ENCODE measurements at regions not wholly inside any gene's neighbourhood (a gene's known extent, or its start where the extent isn't known, plus 50 kb on each side); places are given as distances from the start of the nearest gene placed in this dataset.

DNA sequence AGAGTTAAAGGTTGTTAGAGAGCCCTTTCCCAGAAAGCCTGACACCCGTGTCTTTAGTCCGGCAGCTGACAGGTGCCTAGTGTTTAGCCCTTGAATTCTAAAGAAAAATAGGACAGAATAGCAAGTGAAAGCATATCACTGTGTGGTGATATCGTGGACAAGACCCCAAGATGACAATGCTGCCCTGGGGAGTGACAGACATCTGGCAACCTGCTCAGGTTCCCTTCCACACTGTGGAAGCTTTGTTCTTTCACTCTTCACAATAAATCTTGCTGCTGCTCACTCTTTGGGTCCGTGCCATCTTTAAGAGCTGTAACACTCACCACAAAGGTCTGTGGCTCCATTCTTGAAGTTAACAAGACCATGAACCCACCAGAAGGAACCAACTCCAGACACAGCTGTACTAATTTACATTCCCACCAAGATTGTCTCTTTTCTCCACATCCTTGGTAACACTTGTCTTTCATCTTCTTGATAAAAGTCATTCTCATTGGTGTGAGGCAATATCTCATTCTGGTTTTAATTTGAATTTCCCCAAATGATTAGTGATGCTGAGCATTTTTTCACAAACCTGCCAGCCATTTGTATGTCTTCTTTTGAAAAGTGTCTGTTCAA is 107.6 kb upstream of the SGIP1 start:
- Histone ChIP-seq H3K79me2 (ENCODE audit: control insufficient read depth in 1 of 2, insufficient read depth in 2 of 2, low read length in 2 of 2) (no peaks in the 10 kb centered on the region), H3K4me2 (ENCODE audit: insufficient read depth in 1 of 2, low read depth in 2 of 2, low read length in 2 of 2) (no peak overlapping the region), H2BK120ac (replicated peaks; ENCODE audit: low read depth, low read length) (no peak overlapping the region), H2AK5ac (ENCODE audit: low read depth, low read length) (no peak overlapping the region), H4K20me1 (replicated peaks in 1 of 2; ENCODE audit: control insufficient read depth in 1 of 2, insufficient read depth in 2 of 2, low read length in 2 of 2) (no peaks in the 10 kb centered on the region), H2BK15ac (ENCODE audit: low read length) (no peak overlapping the region), H4K91ac (replicated peaks; ENCODE audit: insufficient read length, low read length) (no peak overlapping the region), H2BK12ac (ENCODE audit: low read depth, low read length) (no peak overlapping the region), H3K56ac (replicated peaks; ENCODE audit: insufficient read length, low read depth, low read length) (no peak overlapping the region), H4K5ac (ENCODE audit: insufficient read length, low read depth, low read length) (no peak overlapping the region), H2AFZ (ENCODE audit: low read length) (peak overlapping the region; percentile 85; the same call in 1 of the 2 replicates), H3K9me3 (ENCODE audit: insufficient read depth in 2 of 2, low read depth in 1 of 2, low read length in 1 of 2) (peaks cover 0 to 5% of the 10 kb centered on the region in 2 experiments; a peak in 2 of 4 replicates), H3K36me3 (ENCODE audit: control insufficient read depth in 2 of 4, insufficient read depth in 4 of 4, low read length in 3 of 4) (peaks cover 0 to 4% (median 0%) of the 10 kb centered on the region in 4 experiments; a peak in 1 of 8 replicates), H2BK20ac (ENCODE audit: low read length) (peak overlapping the region; percentile 48; the same call in 1 of the 2 replicates), H4K8ac (ENCODE audit: extremely low read depth, insufficient read depth, low read length) (no peak overlapping the region), H3K18ac (ENCODE audit: extremely low read depth, low read length) (no peak overlapping the region), H3K9ac (replicated peaks in 1 of 4; ENCODE audit: extremely low read depth in 1 of 4, low read depth in 3 of 4, low read length in 3 of 4) (no peak overlapping the region), H3K23ac (ENCODE audit: insufficient read length) (no peak overlapping the region), H3K4me3 (ENCODE audit: extremely low read depth in 1 of 4, insufficient read depth in 2 of 4, low read depth in 3 of 4, low read length in 4 of 4) (no peak overlapping the region), H3K27me3 (replicated peaks in 1 of 4; ENCODE audit: control insufficient read depth in 3 of 4, extremely low read depth in 1 of 4, insufficient read depth in 3 of 4, low read length in 3 of 4) (no peaks in the 10 kb centered on the region), H3K23me2 (ENCODE audit: low read depth, low read length) (no peaks in the 10 kb centered on the region), H3K14ac (ENCODE audit: insufficient read length) (no peak overlapping the region), H3K79me1 (ENCODE audit: low read depth, low read length) (no peaks in the 10 kb centered on the region), H3K27ac (ENCODE audit: low read depth, low read length) (no peak overlapping the region), H3K4me1 (replicated peaks in 1 of 4; ENCODE audit: control insufficient read depth in 3 of 4, insufficient read depth in 4 of 4, low read length in 3 of 4) (peaks cover 0 to 5% (median 3%) of the 10 kb centered on the region in 4 experiments; a peak in 4 of 7 replicates), H3K4ac (replicated peaks; ENCODE audit: insufficient read length, low read depth, low read length) (no peak overlapping the region), H2BK5ac (ENCODE audit: low read depth, low read length) (no peak overlapping the region; the same call in 1 of the 2 replicates)
- 83% methylated on average over 4 of the region's 4 CpGs; no CpG with 5 or more reads in 1 of the 2 experiments for WGBS, 2 experiments (ENCODE audit: extremely low coverage in 1 of 2, insufficient coverage in 1 of 2, insufficient read length in 1 of 2, insufficient replicate concordance in 2 of 2, low coverage in 1 of 2, low lambda C conversion rate in 2 of 2, missing lambda C conversion rate in 1 of 2)
- POLR2A ChIA-PET (ENCODE audit: partially characterized antibody) = no interaction called here
- DNase-seq (ENCODE audit: low read depth in 1 of 2, low spot score in 2 of 2) (no peak), FAIRE-seq (no peak)
- CTCF ChIA-PET (ENCODE audit: partially characterized antibody) = interaction anchor here (0.7 kb wide), 1 partner anchor 19 kb away, joined by 3 read pairs; no protein-coding TSS in a partner anchor
- TF ChIP-seq, protein P1, sequence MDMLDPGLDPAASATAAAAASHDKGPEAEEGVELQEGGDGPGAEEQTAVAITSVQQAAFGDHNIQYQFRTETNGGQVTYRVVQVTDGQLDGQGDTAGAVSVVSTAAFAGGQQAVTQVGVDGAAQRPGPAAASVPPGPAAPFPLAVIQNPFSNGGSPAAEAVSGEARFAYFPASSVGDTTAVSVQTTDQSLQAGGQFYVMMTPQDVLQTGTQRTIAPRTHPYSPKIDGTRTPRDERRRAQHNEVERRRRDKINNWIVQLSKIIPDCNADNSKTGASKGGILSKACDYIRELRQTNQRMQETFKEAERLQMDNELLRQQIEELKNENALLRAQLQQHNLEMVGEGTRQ (IDR thresholded peaks at IDR 0.05; ENCODE audit: low read length) = no peak
- TF ChIP-seq SIN3A (conservative IDR thresholded peaks at IDR 0.05 in 1 of 2, IDR thresholded peaks at IDR 0.05 in 1 of 2; ENCODE audit: low read depth in 1 of 2, low read length in 2 of 2) = no peak
- no peak for TF ChIP-seq SUZ12 (IDR thresholded peaks at IDR 0.05; ENCODE audit: low read length)
- TF ChIP-seq YY1 (IDR thresholded peaks at IDR 0.05; ENCODE audit: low read depth, low read length) = no peak
- TF ChIP-seq, protein P2, sequence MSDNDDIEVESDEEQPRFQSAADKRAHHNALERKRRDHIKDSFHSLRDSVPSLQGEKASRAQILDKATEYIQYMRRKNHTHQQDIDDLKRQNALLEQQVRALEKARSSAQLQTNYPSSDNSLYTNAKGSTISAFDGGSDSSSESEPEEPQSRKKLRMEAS (IDR thresholded peaks at IDR 0.05) = no peak
- no peak for TF ChIP-seq BRCA1 (IDR thresholded peaks at IDR 0.05; ENCODE audit: low read depth, low read length)
- TF ChIP-seq CTBP2 (IDR thresholded peaks at IDR 0.05; ENCODE audit: borderline replicate concordance, insufficient read depth, insufficient read length, low read length) = no peak
- TF ChIP-seq NRF1 (IDR thresholded peaks at IDR 0.05; ENCODE audit: low read depth, low read length) = no peak
- TF ChIP-seq GTF2F1 (IDR thresholded peaks at IDR 0.05; ENCODE audit: borderline replicate concordance, low read depth, low read length) = no peak
- TF ChIP-seq TAF7 (optimal IDR thresholded peaks at IDR 0.05; ENCODE audit: borderline replicate concordance, low read depth, low read length) = no peak
- no peak for TF ChIP-seq BACH1 (IDR thresholded peaks at IDR 0.05; ENCODE audit: low read length)
- no peak for TF ChIP-seq RXRA (IDR thresholded peaks at IDR 0.05; ENCODE audit: insufficient read depth, low read depth, low read length)

Data from H1 (cell line).